ENCODE measurements at regions not wholly inside any gene's neighbourhood (a gene's known extent, or its start where the extent isn't known, plus 50 kb on each side); places are given as distances from the start of the nearest gene placed in this dataset.

DNA sequence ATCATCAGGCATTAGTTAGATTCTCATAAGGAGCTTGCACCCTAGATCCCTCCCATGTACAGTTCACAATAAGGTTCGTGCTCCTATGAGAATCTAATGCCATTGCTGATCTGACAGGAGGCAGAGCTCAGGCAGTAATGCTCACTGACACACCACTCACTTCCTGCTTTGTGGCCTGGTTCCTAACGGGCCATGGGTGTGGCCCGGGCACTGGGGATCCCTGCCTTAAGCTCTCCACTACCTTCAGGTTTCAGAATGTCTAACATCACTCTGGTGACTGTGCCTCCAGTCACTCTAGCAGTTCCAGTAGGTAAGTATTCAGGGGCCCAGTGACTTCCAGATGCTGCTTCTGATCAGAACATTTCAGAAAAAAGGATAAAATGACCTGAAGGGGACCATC lies 152.4 kb downstream of the LRRC70 start:
- no peak overlapping the region for H3K27ac Mint-ChIP-seq
- H3K4me1 Mint-ChIP-seq = peaks cover 4% of the 10 kb centered on the region
- H3K9me3 Mint-ChIP-seq = peaks cover 4% of the 10 kb centered on the region
- H3K4me3 Mint-ChIP-seq = no peak overlapping the region
- ATAC-seq (replicated peaks) = peak; percentile 90
- no peaks in the 10 kb centered on the region for H3K36me3 Mint-ChIP-seq (ENCODE audit: low read depth)
- peaks cover 4% of the 10 kb centered on the region for H3K27me3 Mint-ChIP-seq

DNA sequence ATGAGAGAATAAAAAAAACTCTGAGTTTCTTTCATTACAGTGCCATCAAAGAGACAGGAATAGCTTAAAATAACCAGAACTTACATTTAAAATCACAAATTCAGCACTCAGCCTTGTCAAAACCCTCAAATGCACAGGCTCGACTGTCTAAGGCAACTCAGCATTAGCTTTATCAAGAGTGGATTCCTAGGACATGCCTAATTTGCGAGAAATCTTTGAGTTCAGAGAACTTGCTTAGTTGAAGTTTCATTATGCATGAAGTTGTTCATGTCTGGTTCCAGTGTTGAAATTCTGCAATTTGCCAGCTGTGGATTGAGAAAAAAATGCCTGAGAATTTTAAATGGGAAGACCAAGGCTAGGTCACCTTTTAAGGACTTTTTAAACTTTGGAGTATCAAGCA lies 151.1 kb downstream of the LRRC70 start:
- peaks cover 4% of the 10 kb centered on the region for H3K4me1 Mint-ChIP-seq
- ATAC-seq (replicated peaks) = no peak
- peaks cover 3% of the 10 kb centered on the region for H3K27me3 Mint-ChIP-seq
- no peak overlapping the region for H3K4me3 Mint-ChIP-seq
- no peak overlapping the region for H3K27ac Mint-ChIP-seq
- H3K9me3 Mint-ChIP-seq = peaks cover 4% of the 10 kb centered on the region
- no peaks in the 10 kb centered on the region for H3K36me3 Mint-ChIP-seq (ENCODE audit: low read depth)

DNA sequence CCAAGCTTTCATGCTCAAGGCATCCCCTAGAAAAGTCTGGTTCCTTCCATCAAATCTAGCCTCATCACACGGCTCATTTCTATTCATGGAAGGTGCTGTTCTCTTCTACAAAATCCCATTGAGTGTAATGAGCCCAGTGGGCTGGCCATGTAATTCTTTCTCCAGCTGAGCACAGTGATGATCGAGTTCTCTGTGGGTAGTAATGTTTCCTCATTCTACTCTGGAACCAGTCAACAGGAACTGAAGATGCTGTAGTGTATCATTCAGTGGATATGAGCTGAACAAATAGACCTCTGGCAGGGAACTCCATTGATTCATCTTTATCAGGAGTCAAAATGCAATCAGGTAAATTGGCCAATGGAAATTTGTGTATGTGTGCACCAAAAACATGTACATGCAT lies 149.2 kb downstream of the LRRC70 start:
- Mint-ChIP-seq H3K4me3 (no peak overlapping the region), H3K27me3 (peaks cover 3% of the 10 kb centered on the region), H3K4me1 (peaks cover 4% of the 10 kb centered on the region), H3K9me3 (no peaks in the 10 kb centered on the region), H3K27ac (no peak overlapping the region), H3K36me3 (ENCODE audit: low read depth) (no peaks in the 10 kb centered on the region)
- ATAC-seq (replicated peaks) = no peak

DNA sequence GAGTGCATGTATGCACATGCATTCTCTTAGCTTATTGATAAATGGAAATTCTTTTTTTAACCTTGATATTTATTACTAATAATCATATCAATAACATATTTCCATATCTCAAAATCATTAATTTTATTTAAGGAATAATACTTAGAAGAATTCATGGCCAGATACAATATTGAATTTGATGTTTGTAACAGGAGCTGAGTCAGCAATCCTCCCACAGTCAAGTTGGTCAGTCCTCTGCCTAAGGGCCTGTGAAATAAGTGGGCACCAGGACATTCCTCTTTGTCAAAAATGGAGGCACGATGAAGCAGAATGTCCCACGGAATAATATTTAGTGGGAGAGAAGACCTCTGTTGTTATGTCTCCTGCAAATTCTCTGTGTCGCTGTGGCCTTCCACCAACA lies 148.6 kb downstream of the LRRC70 start:
- Mint-ChIP-seq H3K27me3 (peaks cover 7% of the 10 kb centered on the region), H3K27ac (no peak overlapping the region), H3K9me3 (no peaks in the 10 kb centered on the region), H3K4me1 (peaks cover 4% of the 10 kb centered on the region), H3K4me3 (no peak overlapping the region), H3K36me3 (ENCODE audit: low read depth) (no peaks in the 10 kb centered on the region)
- no peak for ATAC-seq (replicated peaks)

DNA sequence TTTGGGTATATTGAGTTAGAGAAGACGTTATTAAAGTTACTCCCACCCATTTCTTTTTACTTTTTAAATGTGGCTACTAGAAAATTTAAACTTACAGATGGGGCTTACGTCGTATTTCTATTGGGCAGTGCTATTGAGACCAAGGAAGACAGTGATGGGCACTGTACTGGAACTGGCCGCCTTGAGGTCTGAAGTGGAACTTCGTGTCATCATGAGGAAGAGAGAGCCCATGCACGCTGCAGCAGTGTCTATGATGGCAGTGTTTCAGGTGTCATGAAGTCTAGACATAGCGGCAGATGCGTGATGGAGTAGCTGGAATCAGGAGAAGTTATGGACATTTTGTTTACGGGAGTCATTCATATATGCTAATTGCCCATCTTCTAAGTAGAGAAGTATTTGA lies 143.7 kb downstream of the LRRC70 start:
- H3K9me3 Mint-ChIP-seq = no peaks in the 10 kb centered on the region
- H3K4me3 Mint-ChIP-seq = no peak overlapping the region
- no peaks in the 10 kb centered on the region for H3K4me1 Mint-ChIP-seq
- H3K27me3 Mint-ChIP-seq = peaks cover 22% of the 10 kb centered on the region
- ATAC-seq (replicated peaks) = no peak
- H3K27ac Mint-ChIP-seq = no peak overlapping the region
- no peaks in the 10 kb centered on the region for H3K36me3 Mint-ChIP-seq (ENCODE audit: low read depth)

DNA sequence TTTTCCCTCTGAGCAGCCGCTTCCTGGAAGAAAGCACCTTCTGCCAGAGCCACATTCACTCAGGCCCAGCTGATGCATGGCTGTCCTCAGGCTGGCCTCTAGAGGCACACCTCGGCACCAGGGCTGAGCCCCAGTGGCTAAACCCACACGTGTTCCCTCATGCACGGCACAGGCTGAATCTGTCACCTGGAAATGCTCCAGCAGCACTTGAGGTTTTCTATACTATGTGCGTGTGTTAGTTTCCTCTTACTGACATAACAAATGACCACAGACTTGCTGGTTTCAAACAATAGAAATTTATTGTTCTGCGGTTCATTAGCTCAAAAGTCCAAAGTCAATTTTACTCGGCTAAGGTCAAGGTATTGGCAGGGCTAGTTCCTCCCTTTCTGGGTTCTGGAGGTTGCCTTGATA lies 141.4 kb downstream of the LRRC70 start:
- Mint-ChIP-seq H3K36me3 (ENCODE audit: low read depth) (no peaks in the 10 kb centered on the region), H3K4me3 (no peak overlapping the region), H3K27ac (no peak overlapping the region), H3K4me1 (no peaks in the 10 kb centered on the region), H3K9me3 (no peaks in the 10 kb centered on the region), H3K27me3 (peaks cover 22% of the 10 kb centered on the region)
- ATAC-seq (replicated peaks) = no peak

DNA sequence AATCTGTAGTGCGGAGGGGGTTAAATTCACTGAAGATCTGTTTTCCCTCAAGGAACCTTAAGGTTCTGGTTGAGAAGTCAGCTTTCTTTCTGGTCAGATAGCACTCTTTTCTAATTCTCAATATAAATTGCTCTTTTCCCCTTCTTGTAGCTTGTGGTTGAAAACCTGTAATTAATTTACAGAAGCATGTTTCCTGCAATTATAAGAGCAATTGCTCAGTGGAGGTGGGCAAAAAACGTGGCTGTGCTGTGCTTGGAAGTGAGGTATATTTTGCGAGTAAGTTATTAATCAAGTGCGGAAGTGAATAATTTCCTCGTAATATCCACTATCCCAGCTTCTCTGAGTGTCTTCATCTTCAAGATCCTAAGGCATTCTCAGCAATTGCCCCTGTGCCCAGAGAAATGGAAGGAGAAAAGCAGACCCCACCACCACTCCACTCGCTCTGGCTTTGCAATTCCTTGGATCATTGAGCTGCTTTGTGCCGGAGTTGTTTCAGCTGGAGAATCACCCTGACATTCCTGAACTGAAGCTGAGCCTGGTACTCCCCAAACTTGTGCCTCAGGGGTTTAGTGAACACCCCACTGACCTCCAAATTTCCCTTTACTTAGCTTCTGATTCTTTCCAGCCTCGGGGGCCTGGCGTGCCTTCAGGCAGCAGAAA lies 140.6 kb downstream of the LRRC70 start:
- peaks cover 20% of the 10 kb centered on the region for H3K27me3 Mint-ChIP-seq

DNA sequence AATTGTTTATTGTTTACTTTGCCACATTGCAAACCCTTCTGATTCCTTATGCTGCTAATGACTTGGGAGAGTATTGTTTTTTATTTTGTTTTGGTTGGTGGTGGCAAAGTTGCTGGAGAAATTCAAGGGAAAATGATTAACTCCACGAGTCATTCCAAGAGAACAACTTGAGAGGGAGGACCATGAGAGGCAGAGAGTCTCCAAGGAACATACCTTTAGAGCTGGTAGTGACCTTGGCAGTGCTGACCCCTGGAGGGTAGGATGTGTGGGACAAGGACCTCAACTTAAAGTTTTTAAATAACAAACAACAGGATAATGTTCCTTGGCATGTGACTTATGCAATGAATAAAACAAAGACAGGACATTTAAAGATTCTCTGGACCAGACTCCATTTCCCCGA lies 139.7 kb downstream of the LRRC70 start:
- Mint-ChIP-seq H3K27me3 (peaks cover 20% of the 10 kb centered on the region), H3K27ac (no peak overlapping the region), H3K9me3 (no peaks in the 10 kb centered on the region), H3K36me3 (ENCODE audit: low read depth) (no peaks in the 10 kb centered on the region), H3K4me1 (no peaks in the 10 kb centered on the region), H3K4me3 (no peak overlapping the region)
- ATAC-seq (replicated peaks) = no peak

More for the DNA sequence above, 140.6 kb downstream of the LRRC70 start:
- H3K27ac Mint-ChIP-seq = no peak overlapping the region
- H3K36me3 Mint-ChIP-seq (ENCODE audit: low read depth) = no peaks in the 10 kb centered on the region
- ATAC-seq (replicated peaks) = no peak
- H3K4me3 Mint-ChIP-seq = no peak overlapping the region
- H3K9me3 Mint-ChIP-seq = no peaks in the 10 kb centered on the region
- H3K4me1 Mint-ChIP-seq = no peaks in the 10 kb centered on the region

DNA sequence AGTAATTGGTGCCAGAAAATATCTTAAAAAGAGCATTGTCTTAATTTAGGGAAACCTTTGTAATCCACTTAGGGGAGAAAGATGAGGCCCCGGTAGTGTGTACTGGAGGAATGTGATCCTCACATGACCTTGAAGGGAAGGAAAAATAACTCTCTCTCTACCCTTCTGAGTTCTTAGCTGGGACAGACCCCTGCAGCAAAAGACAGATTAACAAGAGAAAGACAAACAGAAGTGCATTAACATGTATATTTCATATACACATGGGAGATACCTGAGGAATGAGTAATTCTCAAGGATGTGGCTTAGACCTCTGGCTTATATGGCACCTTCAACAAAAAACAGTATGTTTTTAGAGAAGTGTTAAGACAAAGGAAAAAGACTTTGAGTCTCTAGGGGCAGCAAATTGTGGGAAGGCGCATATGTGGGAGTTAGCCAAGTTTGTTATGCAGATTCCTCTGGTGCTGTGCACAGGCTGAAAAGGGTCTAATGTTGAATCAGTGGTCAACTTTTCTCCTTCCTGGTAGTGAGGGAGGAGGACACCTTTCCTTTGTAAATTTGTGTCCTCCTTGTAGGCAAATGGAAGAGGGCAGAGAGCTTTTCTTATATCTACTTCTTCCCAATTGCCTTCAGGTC lies 138.8 kb downstream of the LRRC70 start:
- no peak overlapping the region for H3K4me3 Mint-ChIP-seq
- H3K27ac Mint-ChIP-seq = no peak overlapping the region
- no peak for ATAC-seq (replicated peaks)
- H3K27me3 Mint-ChIP-seq = peaks cover 17% of the 10 kb centered on the region
- no peaks in the 10 kb centered on the region for H3K9me3 Mint-ChIP-seq
- no peaks in the 10 kb centered on the region for H3K4me1 Mint-ChIP-seq
- H3K36me3 Mint-ChIP-seq (ENCODE audit: low read depth) = no peaks in the 10 kb centered on the region

DNA sequence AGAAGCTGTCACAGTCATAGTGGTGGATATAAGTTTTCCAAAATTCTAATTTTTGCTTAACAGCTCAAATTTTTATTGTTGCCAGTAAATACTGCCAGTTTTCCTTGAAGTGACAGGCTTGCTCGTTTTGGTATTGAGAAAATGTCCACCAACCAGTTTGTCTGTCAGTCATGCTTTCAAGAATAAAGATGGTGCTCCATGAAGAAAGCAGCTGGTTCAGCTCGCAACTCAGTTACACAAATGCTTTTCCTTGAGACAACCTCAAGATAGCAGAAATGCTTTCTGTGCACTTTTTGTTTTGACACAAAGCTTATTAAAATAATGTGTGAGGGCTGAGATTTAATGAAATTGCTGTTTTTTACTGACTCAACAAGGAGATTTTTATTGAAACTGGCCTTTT lies 135.7 kb downstream of the LRRC70 start:
- H3K9me3 Mint-ChIP-seq = no peaks in the 10 kb centered on the region
- peaks cover 6% of the 10 kb centered on the region for H3K27me3 Mint-ChIP-seq
- no peak overlapping the region for H3K27ac Mint-ChIP-seq
- no peak overlapping the region for H3K4me3 Mint-ChIP-seq
- no peak for ATAC-seq (replicated peaks)
- no peaks in the 10 kb centered on the region for H3K36me3 Mint-ChIP-seq (ENCODE audit: low read depth)
- H3K4me1 Mint-ChIP-seq = no peaks in the 10 kb centered on the region

DNA sequence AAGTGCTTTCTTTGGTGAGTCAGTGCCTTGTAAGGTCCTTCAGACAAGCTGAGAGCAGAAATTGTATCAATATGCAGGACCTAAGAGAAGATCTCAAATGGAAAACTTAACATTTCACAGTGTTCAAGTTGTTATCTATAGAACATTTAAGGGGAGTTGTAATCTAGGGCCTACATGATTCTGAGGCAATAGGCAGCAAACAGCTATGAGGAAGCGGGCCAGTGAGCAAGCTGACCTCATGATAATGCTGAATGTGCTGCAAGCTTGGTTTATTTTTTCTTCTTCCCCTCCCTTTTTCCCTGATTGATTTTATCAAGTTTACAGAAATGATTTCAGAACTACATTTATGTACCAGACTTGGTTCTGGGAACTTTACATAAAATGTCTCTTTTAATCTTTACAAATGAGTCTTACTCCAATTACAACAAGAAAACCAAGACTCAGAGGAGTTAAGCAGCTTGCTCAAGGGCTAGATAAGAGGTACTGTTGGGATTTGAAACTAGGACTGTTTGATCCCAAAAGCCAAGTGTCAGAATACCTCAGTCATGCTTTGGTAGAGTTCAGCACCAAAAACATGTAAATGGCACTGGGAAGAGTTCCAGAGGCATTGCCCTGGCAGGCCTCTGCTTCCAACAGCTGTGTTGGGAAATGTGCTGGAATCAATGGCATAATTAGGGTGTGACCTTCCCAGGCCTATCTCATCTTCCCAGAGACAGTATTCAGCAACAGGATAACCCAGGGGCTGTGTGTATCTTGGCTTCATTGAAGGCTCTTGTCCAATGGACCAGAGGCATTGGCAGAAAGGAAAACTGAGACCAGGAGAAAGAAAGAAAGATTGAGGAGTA lies 130.1 kb downstream of the LRRC70 start:
- H3K27ac Mint-ChIP-seq = no peak overlapping the region
- H3K9me3 Mint-ChIP-seq = peaks cover 4% of the 10 kb centered on the region
- ATAC-seq (replicated peaks) = no peak
- no peaks in the 10 kb centered on the region for H3K36me3 Mint-ChIP-seq (ENCODE audit: low read depth)
- no peak overlapping the region for H3K4me3 Mint-ChIP-seq
- H3K27me3 Mint-ChIP-seq = no peaks in the 10 kb centered on the region
- H3K4me1 Mint-ChIP-seq = no peaks in the 10 kb centered on the region

DNA sequence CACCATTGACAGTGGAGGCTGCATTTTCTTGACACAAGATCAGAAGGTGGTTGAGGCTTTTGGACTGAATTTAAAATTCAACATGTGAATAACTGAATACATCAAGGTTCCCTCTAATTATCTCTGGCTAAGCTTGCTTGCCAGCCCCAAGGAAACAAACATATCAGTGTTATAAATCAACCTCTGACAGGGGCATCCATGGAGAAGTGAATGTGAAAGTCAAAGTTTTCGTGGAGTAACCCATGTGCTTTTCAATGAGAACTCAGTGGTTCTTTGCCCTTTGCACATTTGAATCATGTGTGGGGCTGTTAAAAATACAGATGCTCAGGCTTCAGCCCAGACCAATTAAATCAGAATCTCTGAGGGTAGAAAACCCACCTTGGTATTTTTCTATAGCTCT lies 128.9 kb downstream of the LRRC70 start:
- Mint-ChIP-seq H3K4me1 (no peaks in the 10 kb centered on the region), H3K27me3 (no peaks in the 10 kb centered on the region), H3K4me3 (no peak overlapping the region), H3K36me3 (ENCODE audit: low read depth) (no peaks in the 10 kb centered on the region), H3K9me3 (peaks cover 4% of the 10 kb centered on the region), H3K27ac (no peak overlapping the region)
- no peak for ATAC-seq (replicated peaks)

DNA sequence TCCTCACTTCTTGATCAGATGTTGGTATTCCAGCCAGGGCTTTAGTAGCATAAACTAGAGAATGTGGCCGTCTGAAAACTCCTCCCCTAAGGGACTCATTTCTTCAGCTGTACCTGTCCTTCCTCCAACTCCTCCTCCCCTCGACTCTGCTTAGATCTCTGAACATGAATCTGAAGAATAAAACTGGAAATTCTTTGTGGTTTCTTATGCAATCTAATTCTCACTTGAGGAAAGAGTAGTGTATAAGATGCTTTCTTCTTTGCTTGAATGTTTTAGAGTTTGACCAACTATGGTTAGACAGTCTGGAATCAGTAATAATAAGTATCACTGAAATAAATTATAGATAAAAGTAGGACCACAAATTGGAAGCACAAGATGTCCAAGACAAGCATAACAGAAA lies 128.5 kb downstream of the LRRC70 start:
- no peak for ATAC-seq (replicated peaks)
- Mint-ChIP-seq H3K36me3 (ENCODE audit: low read depth) (no peaks in the 10 kb centered on the region), H3K9me3 (peaks cover 4% of the 10 kb centered on the region), H3K27me3 (no peaks in the 10 kb centered on the region), H3K27ac (no peak overlapping the region), H3K4me1 (no peaks in the 10 kb centered on the region), H3K4me3 (no peak overlapping the region)

DNA sequence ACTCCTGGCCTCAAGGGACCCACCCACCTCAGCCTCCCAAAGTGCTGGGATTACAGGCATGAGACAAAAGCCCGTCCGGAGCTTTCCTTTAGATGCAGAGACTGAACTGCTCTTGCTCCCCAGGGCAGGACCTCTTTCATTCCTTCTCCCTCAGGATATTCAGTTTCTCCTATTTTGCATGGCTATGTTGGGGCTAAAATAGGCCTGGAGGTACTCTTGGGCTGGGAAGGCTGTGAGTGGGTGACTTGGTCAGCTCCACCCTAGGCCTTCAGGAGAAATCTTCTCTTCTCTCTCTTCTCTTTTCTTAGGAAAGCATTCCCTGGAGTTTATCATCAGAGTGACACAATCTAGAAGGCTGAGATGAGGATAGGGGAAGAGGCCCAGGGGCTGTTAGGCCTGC lies 126.4 kb downstream of the LRRC70 start:
- no peaks in the 10 kb centered on the region for H3K36me3 Mint-ChIP-seq (ENCODE audit: low read depth)
- no peak overlapping the region for H3K27ac Mint-ChIP-seq
- H3K4me3 Mint-ChIP-seq = no peak overlapping the region
- H3K9me3 Mint-ChIP-seq = peaks cover 4% of the 10 kb centered on the region
- no peaks in the 10 kb centered on the region for H3K4me1 Mint-ChIP-seq
- ATAC-seq (replicated peaks) = no peak
- H3K27me3 Mint-ChIP-seq = no peaks in the 10 kb centered on the region

DNA sequence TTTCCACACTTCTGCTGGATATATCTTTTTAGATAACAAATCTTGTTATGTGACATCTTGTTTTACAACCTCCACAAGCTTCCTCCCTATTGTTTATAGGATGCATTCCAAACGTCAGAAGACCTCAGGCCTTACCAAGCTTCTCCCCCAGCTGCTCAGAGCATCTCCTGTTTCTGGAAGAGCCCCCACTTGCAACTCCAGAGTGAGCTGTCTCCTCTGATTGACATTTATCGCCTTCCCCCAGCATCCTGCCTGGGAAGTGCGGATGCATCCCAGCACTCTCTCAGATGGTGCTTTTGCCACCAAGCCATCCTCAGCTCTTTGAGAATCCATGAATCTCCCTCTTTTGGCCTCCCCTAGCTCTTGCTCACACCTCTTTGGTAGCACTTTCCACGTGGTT lies 123.5 kb downstream of the LRRC70 start:
- Mint-ChIP-seq H3K4me3 (no peak overlapping the region), H3K27ac (no peak overlapping the region), H3K27me3 (no peaks in the 10 kb centered on the region), H3K36me3 (ENCODE audit: low read depth) (no peaks in the 10 kb centered on the region), H3K9me3 (peaks cover 3% of the 10 kb centered on the region), H3K4me1 (no peaks in the 10 kb centered on the region)
- no peak for ATAC-seq (replicated peaks)

Measured in activated T-helper 17 cell treated with anti-CD3 and anti-CD28 coated beads, Interleukin-2, amount 50 U/mL, for 72 hours (primary cell).